Neural cell (in vitro differentiated cells): ENCODE measurements at regions not wholly inside any gene's neighbourhood (a gene's known extent, or its start where the extent isn't known, plus 50 kb on each side); places are given as distances from the start of the nearest gene placed in this dataset.

Experiments used
- H2AFZ ChIP-seq: fragments of 200-600, 300-800 bp; sonication (generic), shearing (Covaris generic); 2 replicates; pipeline ENCODE4 v1.6.0; 2014; ENCODE audit warnings: low read depth, mild to moderate bottlenecking, antibody characterized with exemption, low read length, moderate library complexity
- H3F3A ChIP-seq: fragments of 200-600 bp; shearing (Covaris generic); 2 replicates; pipeline ENCODE4 v1.6.1; 2016; ENCODE audit warnings: mild to moderate bottlenecking, moderate library complexity, mixed read lengths, antibody characterized with exemption, low read length; ENCODE audit not compliant: insufficient read depth, poor library complexity, severe bottlenecking
- H3K27ac ChIP-seq: fragments of 200-600, 300-800 bp; sonication (generic), shearing (Covaris generic); 2 replicates; pipeline ENCODE4 v1.5.1; 2014; ENCODE audit warnings: mild to moderate bottlenecking, low read length, moderate library complexity
- H3K27me3 ChIP-seq: fragments of 300-800, 200-600 bp; sonication (generic), shearing (Covaris generic); 2 replicates; pipeline ENCODE4 v1.6.0; 2014; ENCODE audit warnings: mild to moderate bottlenecking, low read depth, low read length, moderate library complexity; ENCODE audit not compliant: insufficient read depth
- H3K36me3 ChIP-seq: fragments of 300-800, 200-600 bp; sonication (generic), shearing (Covaris generic); 2 replicates; pipeline ENCODE4 v1.5.1; 2014; ENCODE audit warnings: mild to moderate bottlenecking, antibody characterized with exemption, low read length, moderate library complexity; ENCODE audit not compliant: insufficient read depth
- H3K4me2 ChIP-seq: fragments of 300-800, 200-600 bp; sonication (generic), shearing (Covaris generic); 2 replicates; pipeline ENCODE4 v1.6.0; 2014; ENCODE audit warnings: mild to moderate bottlenecking, low read length
- H3K4me3 ChIP-seq: fragments of 300-800, 200-600 bp; sonication (generic), shearing (Covaris generic); 2 replicates; pipeline ENCODE4 v1.5.1; 2014; ENCODE audit warnings: mild to moderate bottlenecking, low read length, moderate library complexity
- H3K79me2 ChIP-seq: fragments of 200-600 bp; shearing (Covaris generic); replicated peaks from 2 replicates; pipeline ENCODE4 v1.6.0; 2014; ENCODE audit warnings: mild to moderate bottlenecking, low read length, moderate library complexity; ENCODE audit not compliant: insufficient read depth
- H3K9ac ChIP-seq: fragments of 300-800, 200-600 bp; sonication (generic), shearing (Covaris generic); 2 replicates; pipeline ENCODE4 v1.6.1; 2016; ENCODE audit warnings: mild to moderate bottlenecking, low read length, mixed read lengths
- H3K9me2 ChIP-seq: fragments of 200-600 bp; shearing (Covaris generic); 2 replicates; pipeline ENCODE4 v1.6.1; 2016; ENCODE audit warnings: mild to moderate bottlenecking, low read length, mixed read lengths; ENCODE audit not compliant: insufficient read depth
- H3K9me3 ChIP-seq: fragments of 200-600, 300-800 bp; sonication (generic), shearing (Covaris generic); 2 replicates; pipeline ENCODE4 v1.6.1; 2016; ENCODE audit warnings: mild to moderate bottlenecking, mixed run types, low read length, moderate library complexity, mixed read lengths
- H4K20me1 ChIP-seq: fragments of 200-600 bp; shearing (Covaris generic); 2 replicates; pipeline ENCODE4 v1.6.1; 2016; ENCODE audit warnings: mild to moderate bottlenecking, mixed run types; ENCODE audit not compliant: insufficient read depth
- EP300 ChIP-seq: fragments of 450-650 bp; conservative IDR thresholded peaks from 2 replicates; pipeline ENCODE4 v1.6.1; 2014; ENCODE audit warnings: antibody characterized with exemption, mild to moderate bottlenecking, moderate library complexity; ENCODE audit not compliant: poor library complexity, severe bottlenecking
- EZH2 ChIP-seq: fragments of 200-600, 300-800 bp; shearing (Covaris generic), sonication (generic); IDR thresholded peaks from 2 replicates; pipeline ENCODE4 v1.6.1; 2014; ENCODE audit warnings: antibody characterized with exemption, low read length, borderline replicate concordance, mild to moderate bottlenecking; ENCODE audit not compliant: insufficient read depth, poor library complexity, severe bottlenecking
- MXI1 ChIP-seq: fragments of 450-650 bp; conservative IDR thresholded peaks from 2 replicates; pipeline ENCODE4 v1.6.1; 2014; ENCODE audit warnings: antibody characterized with exemption, mild to moderate bottlenecking; ENCODE audit not compliant: poor library complexity, severe bottlenecking
- POLR2AphosphoS5 ChIP-seq: IDR thresholded peaks from 2 replicates; pipeline ENCODE4 v1.6.1; 2012
- RAD21 ChIP-seq: fragments of 450-650 bp; conservative IDR thresholded peaks from 2 replicates; pipeline ENCODE4 v1.6.1; 2014; ENCODE audit warnings: antibody characterized with exemption, mild to moderate bottlenecking, moderate library complexity
- SMC3 ChIP-seq: fragments of 450-650 bp; conservative IDR thresholded peaks from 2 replicates; pipeline ENCODE4 v1.6.1; 2014; ENCODE audit warnings: antibody characterized with exemption, mild to moderate bottlenecking, moderate library complexity; ENCODE audit not compliant: poor library complexity
- TAF1 ChIP-seq: IDR thresholded peaks from 2 replicates; pipeline ENCODE4 v1.6.1; 2012; ENCODE audit warnings: low read depth
- TF ChIP-seq, protein P1 (sequence below): IDR thresholded peaks from 2 replicates; pipeline ENCODE4 v1.6.1; 2012; ENCODE audit warnings: borderline replicate concordance
- TF ChIP-seq, protein P2 (sequence below): fragments of 450-650 bp; IDR thresholded peaks from 2 replicates; pipeline ENCODE4 v1.5.1; 2014; ENCODE audit warnings: antibody characterized with exemption, mild to moderate bottlenecking, moderate library complexity; ENCODE audit not compliant: poor library complexity, severe bottlenecking

DNA sequence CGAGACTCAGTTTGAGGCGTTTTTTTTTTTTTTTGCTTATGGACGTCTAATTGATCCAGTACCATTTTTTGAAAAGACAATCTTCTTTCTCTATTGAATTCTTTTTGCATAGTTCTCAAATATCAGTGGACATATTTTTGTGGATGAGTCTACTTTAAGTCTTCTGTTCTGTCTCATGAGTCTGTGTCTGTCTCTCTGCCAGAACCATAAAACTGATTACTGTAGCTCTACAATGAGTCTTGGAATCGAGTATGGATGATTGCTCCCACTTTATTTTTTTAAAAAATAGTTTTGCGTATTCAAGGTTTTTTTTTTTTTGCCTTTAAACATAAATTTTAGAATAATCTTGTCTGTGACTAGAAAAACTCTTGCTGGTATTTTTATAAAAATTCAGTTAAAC is 323.5 kb downstream of the ZNF326 start:
- TF ChIP-seq EP300 (no peak), SMC3 (no peak), POLR2AphosphoS5 (no peak), TAF1 (no peak), EZH2 (no peak), RAD21 (no peak), MXI1 (no peak)
- TF ChIP-seq, protein P1, sequence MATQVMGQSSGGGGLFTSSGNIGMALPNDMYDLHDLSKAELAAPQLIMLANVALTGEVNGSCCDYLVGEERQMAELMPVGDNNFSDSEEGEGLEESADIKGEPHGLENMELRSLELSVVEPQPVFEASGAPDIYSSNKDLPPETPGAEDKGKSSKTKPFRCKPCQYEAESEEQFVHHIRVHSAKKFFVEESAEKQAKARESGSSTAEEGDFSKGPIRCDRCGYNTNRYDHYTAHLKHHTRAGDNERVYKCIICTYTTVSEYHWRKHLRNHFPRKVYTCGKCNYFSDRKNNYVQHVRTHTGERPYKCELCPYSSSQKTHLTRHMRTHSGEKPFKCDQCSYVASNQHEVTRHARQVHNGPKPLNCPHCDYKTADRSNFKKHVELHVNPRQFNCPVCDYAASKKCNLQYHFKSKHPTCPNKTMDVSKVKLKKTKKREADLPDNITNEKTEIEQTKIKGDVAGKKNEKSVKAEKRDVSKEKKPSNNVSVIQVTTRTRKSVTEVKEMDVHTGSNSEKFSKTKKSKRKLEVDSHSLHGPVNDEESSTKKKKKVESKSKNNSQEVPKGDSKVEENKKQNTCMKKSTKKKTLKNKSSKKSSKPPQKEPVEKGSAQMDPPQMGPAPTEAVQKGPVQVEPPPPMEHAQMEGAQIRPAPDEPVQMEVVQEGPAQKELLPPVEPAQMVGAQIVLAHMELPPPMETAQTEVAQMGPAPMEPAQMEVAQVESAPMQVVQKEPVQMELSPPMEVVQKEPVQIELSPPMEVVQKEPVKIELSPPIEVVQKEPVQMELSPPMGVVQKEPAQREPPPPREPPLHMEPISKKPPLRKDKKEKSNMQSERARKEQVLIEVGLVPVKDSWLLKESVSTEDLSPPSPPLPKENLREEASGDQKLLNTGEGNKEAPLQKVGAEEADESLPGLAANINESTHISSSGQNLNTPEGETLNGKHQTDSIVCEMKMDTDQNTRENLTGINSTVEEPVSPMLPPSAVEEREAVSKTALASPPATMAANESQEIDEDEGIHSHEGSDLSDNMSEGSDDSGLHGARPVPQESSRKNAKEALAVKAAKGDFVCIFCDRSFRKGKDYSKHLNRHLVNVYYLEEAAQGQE, result no peak
- TF ChIP-seq, protein P2, sequence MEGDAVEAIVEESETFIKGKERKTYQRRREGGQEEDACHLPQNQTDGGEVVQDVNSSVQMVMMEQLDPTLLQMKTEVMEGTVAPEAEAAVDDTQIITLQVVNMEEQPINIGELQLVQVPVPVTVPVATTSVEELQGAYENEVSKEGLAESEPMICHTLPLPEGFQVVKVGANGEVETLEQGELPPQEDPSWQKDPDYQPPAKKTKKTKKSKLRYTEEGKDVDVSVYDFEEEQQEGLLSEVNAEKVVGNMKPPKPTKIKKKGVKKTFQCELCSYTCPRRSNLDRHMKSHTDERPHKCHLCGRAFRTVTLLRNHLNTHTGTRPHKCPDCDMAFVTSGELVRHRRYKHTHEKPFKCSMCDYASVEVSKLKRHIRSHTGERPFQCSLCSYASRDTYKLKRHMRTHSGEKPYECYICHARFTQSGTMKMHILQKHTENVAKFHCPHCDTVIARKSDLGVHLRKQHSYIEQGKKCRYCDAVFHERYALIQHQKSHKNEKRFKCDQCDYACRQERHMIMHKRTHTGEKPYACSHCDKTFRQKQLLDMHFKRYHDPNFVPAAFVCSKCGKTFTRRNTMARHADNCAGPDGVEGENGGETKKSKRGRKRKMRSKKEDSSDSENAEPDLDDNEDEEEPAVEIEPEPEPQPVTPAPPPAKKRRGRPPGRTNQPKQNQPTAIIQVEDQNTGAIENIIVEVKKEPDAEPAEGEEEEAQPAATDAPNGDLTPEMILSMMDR, result no peak
- Histone ChIP-seq H3K9me2 (no peaks in the 10 kb centered on the region), H3K4me2 (no peak overlapping the region), H3K27me3 (no peaks in the 10 kb centered on the region), H3K9ac (no peak overlapping the region), H3K36me3 (no peaks in the 10 kb centered on the region), H3K79me2 (no peaks in the 10 kb centered on the region), H3K4me3 (no peak overlapping the region), H4K20me1 (no peaks in the 10 kb centered on the region), H3K9me3 (no peaks in the 10 kb centered on the region), H3F3A (no peaks in the 10 kb centered on the region), H3K27ac (no peak overlapping the region), H2AFZ (no peak overlapping the region)

DNA sequence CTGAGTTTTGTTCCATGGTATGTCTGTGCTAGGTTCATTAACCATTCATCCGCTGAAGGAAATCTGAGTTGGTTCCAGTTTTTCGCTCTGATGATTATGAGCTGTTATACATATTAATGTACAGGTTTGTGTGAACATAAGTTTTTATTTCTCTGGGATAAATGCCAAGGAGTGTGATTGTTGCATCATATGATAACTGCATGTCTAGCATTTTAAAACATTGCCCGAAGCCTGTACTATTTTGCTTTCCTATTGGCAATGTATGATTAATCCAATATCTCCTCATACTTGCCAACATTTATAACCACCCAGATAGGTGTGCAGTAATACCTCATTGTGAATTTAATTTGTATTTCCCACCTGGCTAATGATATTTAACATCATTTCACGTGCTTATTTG is 322.7 kb downstream of the ZNF326 start:
- H2AFZ ChIP-seq, result no peak overlapping the region
- no peaks in the 10 kb centered on the region for H3K9me2 ChIP-seq
- no peaks in the 10 kb centered on the region for H3K27me3 ChIP-seq
- no peak overlapping the region for H3K4me2 ChIP-seq
- H3K27ac ChIP-seq, result no peak overlapping the region
- H3K4me3 ChIP-seq, result no peak overlapping the region
- no peaks in the 10 kb centered on the region for H3K9me3 ChIP-seq
- H4K20me1 ChIP-seq, result no peaks in the 10 kb centered on the region
- no peaks in the 10 kb centered on the region for H3K36me3 ChIP-seq
- no peak overlapping the region for H3K9ac ChIP-seq
- no peaks in the 10 kb centered on the region for H3K79me2 ChIP-seq
- no peak for TF ChIP-seq MXI1
- TF ChIP-seq EZH2, result no peak
- no peak for TF ChIP-seq EP300
- TF ChIP-seq TAF1, result no peak
- no peak for TF ChIP-seq RAD21
- TF ChIP-seq, protein P2, result no peak
- TF ChIP-seq, protein P1, result no peak
- no peak for TF ChIP-seq POLR2AphosphoS5
- no peak for TF ChIP-seq SMC3
- H3F3A ChIP-seq, result no peaks in the 10 kb centered on the region
